WTC11 (cell line): ENCODE measurements at regions not wholly inside any gene's neighbourhood (a gene's known extent, or its start where the extent isn't known, plus 50 kb on each side); places are given as distances from the start of the nearest gene placed in this dataset.

ENCODE experiments used
- ATAC-seq: fragments of 200-7000 bp; cut with Tn5 transposase; 2 replicates; pipeline ENCODE4 v1.10.0; 2021; ENCODE audit warnings: mild to moderate bottlenecking, moderate library complexity
- CTCF ChIA-PET: fragments of 300-600 bp; sonication (Branson Sonifier 250); formaldehyde crosslinking; loops from one replicate; lab custom pipeline; 2021; ENCODE audit warnings: antibody characterized with exemption; lab: Charles Lee
- POLR2A ChIA-PET: fragments of 350-600 bp; sonication (Branson Sonifier 250); formaldehyde crosslinking; loops from one replicate; lab custom pipeline; 2021; ENCODE audit warnings: antibody characterized with exemption; lab: Charles Lee
- DNase-seq: peaks from one replicate; pipeline ENCODE4 v3.0.0; 2021; ENCODE audit warnings: low spot score
- H3K27ac Mint-ChIP-seq: 2 replicates; pipeline ENCODE4 v1.8.0; 2021; ENCODE audit warnings: mixed read lengths
- H3K27me3 Mint-ChIP-seq: 2 replicates; pipeline ENCODE4 v1.8.0; 2021; ENCODE audit warnings: low read depth, mild to moderate bottlenecking, moderate library complexity, mixed read lengths
- H3K36me3 Mint-ChIP-seq: 2 replicates; pipeline ENCODE4 v1.8.0; 2021; ENCODE audit warnings: mixed read lengths
- H3K4me1 Mint-ChIP-seq: 2 replicates; pipeline ENCODE4 v1.8.0; 2022; ENCODE audit warnings: mixed read lengths
- H3K4me3 Mint-ChIP-seq: 2 replicates; pipeline ENCODE4 v1.8.0; 2021; ENCODE audit warnings: mild to moderate bottlenecking, moderate library complexity, mixed read lengths
- H3K9me3 Mint-ChIP-seq: 2 replicates; pipeline ENCODE4 v1.8.0; 2021; ENCODE audit warnings: mixed read lengths
- ATF2 ChIP-seq: sonication (generic); formaldehyde crosslinking; IDR thresholded peaks from 2 replicates; pipeline ENCODE4 v1.8.1; 2022; ENCODE audit warnings: low read depth, missing genetic modification reagents, borderline replicate concordance
- CTCF ChIP-seq: fragments of 200-600 bp; IDR thresholded peaks from 2 replicates; pipeline ENCODE4 v1.8.0; 2022; ENCODE audit warnings: antibody characterized with exemption
- ELF4 ChIP-seq: sonication (generic); formaldehyde crosslinking; IDR thresholded peaks from 2 replicates; pipeline ENCODE4 v1.8.1; 2022; ENCODE audit warnings: low read depth, mild to moderate bottlenecking, moderate library complexity, missing genetic modification reagents
- EMX1 ChIP-seq: fragments of 250-450 bp; sonication (Bioruptor Pico); IDR thresholded peaks from 2 replicates; pipeline ENCODE4 v1.8.0; 2021; ENCODE audit warnings: mild to moderate bottlenecking
- ERG ChIP-seq: fragments of 250-450 bp; sonication (Bioruptor Pico); IDR thresholded peaks from 2 replicates; pipeline ENCODE4 v1.8.0; 2021; ENCODE audit warnings: mild to moderate bottlenecking
- ESRRA ChIP-seq: sonication (generic); formaldehyde crosslinking; IDR thresholded peaks from 2 replicates; pipeline ENCODE4 v1.8.1; 2022; ENCODE audit warnings: mild to moderate bottlenecking, missing genetic modification reagents, borderline replicate concordance
- FOXK1 ChIP-seq: sonication (generic); formaldehyde crosslinking; IDR thresholded peaks from 2 replicates; pipeline ENCODE4 v1.8.0; 2022; ENCODE audit warnings: mild to moderate bottlenecking, moderate library complexity, missing genetic modification reagents
- GTF2I ChIP-seq: fragments of 250-450 bp; sonication (Bioruptor Pico); conservative IDR thresholded peaks from 2 replicates; pipeline ENCODE4 v1.4.0; 2021; ENCODE audit warnings: mild to moderate bottlenecking
- IRF1 ChIP-seq: sonication (generic); formaldehyde crosslinking; IDR thresholded peaks from 2 replicates; pipeline ENCODE4 v1.8.0; 2023; ENCODE audit warnings: missing genetic modification reagents
- MXD4 ChIP-seq: fragments of 250-450 bp; sonication (Bioruptor Pico); IDR thresholded peaks from 2 replicates; pipeline ENCODE4 v1.8.0; 2021; ENCODE audit warnings: mild to moderate bottlenecking, moderate library complexity, borderline replicate concordance
- STAT6 ChIP-seq: sonication (generic); formaldehyde crosslinking; conservative IDR thresholded peaks from 2 replicates; pipeline ENCODE4 v1.8.1; 2023; ENCODE audit warnings: mild to moderate bottlenecking, low read depth, missing genetic modification reagents, moderate library complexity
- ZNF121 ChIP-seq: sonication (generic); formaldehyde crosslinking; IDR thresholded peaks from 2 replicates; pipeline ENCODE4 v1.8.0; 2023; ENCODE audit warnings: missing genetic modification reagents
- ZNF232 ChIP-seq: sonication (generic); formaldehyde crosslinking; IDR thresholded peaks from 2 replicates; pipeline ENCODE4 v1.8.0; 2022; ENCODE audit warnings: mild to moderate bottlenecking, missing genetic modification reagents
- ZNF317 ChIP-seq: sonication (generic); formaldehyde crosslinking; IDR thresholded peaks from 2 replicates; pipeline ENCODE4 v1.8.1; 2023; ENCODE audit warnings: low read depth, mild to moderate bottlenecking, moderate library complexity, missing genetic modification reagents, borderline replicate concordance
- ZNF416 ChIP-seq: fragments of 250-450 bp; sonication (Bioruptor Pico); IDR thresholded peaks from 2 replicates; pipeline ENCODE4 v1.9.0; 2021; ENCODE audit warnings: mild to moderate bottlenecking, inconsistent platforms
- TF ChIP-seq, protein P1 (sequence below): sonication (generic); formaldehyde crosslinking; IDR thresholded peaks from 2 replicates; pipeline ENCODE4 v1.8.1; 2023; ENCODE audit warnings: mild to moderate bottlenecking, missing genetic modification reagents, borderline replicate concordance
- TF ChIP-seq, protein P2 (sequence below): sonication (generic); formaldehyde crosslinking; IDR thresholded peaks from 2 replicates; pipeline ENCODE4 v1.8.0; 2022; ENCODE audit warnings: mild to moderate bottlenecking, missing genetic modification reagents
- TF ChIP-seq, protein P3 (sequence below): sonication (generic); formaldehyde crosslinking; IDR thresholded peaks from 2 replicates; pipeline ENCODE4 v1.8.0; 2023; ENCODE audit warnings: mild to moderate bottlenecking, missing genetic modification reagents

- no peak for TF ChIP-seq IRF1 (CRISPR knock-in tag)
- TF ChIP-seq, protein P1, sequence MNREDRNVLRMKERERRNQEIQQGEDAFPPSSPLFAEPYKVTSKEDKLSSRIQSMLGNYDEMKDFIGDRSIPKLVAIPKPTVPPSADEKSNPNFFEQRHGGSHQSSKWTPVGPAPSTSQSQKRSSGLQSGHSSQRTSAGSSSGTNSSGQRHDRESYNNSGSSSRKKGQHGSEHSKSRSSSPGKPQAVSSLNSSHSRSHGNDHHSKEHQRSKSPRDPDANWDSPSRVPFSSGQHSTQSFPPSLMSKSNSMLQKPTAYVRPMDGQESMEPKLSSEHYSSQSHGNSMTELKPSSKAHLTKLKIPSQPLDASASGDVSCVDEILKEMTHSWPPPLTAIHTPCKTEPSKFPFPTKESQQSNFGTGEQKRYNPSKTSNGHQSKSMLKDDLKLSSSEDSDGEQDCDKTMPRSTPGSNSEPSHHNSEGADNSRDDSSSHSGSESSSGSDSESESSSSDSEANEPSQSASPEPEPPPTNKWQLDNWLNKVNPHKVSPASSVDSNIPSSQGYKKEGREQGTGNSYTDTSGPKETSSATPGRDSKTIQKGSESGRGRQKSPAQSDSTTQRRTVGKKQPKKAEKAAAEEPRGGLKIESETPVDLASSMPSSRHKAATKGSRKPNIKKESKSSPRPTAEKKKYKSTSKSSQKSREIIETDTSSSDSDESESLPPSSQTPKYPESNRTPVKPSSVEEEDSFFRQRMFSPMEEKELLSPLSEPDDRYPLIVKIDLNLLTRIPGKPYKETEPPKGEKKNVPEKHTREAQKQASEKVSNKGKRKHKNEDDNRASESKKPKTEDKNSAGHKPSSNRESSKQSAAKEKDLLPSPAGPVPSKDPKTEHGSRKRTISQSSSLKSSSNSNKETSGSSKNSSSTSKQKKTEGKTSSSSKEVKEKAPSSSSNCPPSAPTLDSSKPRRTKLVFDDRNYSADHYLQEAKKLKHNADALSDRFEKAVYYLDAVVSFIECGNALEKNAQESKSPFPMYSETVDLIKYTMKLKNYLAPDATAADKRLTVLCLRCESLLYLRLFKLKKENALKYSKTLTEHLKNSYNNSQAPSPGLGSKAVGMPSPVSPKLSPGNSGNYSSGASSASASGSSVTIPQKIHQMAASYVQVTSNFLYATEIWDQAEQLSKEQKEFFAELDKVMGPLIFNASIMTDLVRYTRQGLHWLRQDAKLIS (CRISPR knock-in tag): no peak
- no peak for TF ChIP-seq CTCF
- TF ChIP-seq ZNF121 (CRISPR knock-in tag): no peak
- TF ChIP-seq, protein P2, sequence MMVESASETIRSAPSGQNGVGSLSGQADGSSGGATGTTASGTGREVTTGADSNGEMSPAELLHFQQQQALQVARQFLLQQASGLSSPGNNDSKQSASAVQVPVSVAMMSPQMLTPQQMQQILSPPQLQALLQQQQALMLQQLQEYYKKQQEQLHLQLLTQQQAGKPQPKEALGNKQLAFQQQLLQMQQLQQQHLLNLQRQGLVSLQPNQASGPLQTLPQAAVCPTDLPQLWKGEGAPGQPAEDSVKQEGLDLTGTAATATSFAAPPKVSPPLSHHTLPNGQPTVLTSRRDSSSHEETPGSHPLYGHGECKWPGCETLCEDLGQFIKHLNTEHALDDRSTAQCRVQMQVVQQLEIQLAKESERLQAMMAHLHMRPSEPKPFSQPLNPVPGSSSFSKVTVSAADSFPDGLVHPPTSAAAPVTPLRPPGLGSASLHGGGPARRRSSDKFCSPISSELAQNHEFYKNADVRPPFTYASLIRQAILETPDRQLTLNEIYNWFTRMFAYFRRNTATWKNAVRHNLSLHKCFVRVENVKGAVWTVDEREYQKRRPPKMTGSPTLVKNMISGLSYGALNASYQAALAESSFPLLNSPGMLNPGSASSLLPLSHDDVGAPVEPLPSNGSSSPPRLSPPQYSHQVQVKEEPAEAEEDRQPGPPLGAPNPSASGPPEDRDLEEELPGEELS (CRISPR knock-in tag): no peak
- TF ChIP-seq ELF4 (CRISPR knock-in tag): no peak
- no peak for TF ChIP-seq GTF2I (CRISPR knock-in tag)
- TF ChIP-seq MXD4 (CRISPR knock-in tag): no peak
- TF ChIP-seq ZNF317 (CRISPR knock-in tag): no peak
Measured at GRCh38 chr6:169379495-169380070, 125.9 kb upstream of the THBS2 start (continued).

DNA sequence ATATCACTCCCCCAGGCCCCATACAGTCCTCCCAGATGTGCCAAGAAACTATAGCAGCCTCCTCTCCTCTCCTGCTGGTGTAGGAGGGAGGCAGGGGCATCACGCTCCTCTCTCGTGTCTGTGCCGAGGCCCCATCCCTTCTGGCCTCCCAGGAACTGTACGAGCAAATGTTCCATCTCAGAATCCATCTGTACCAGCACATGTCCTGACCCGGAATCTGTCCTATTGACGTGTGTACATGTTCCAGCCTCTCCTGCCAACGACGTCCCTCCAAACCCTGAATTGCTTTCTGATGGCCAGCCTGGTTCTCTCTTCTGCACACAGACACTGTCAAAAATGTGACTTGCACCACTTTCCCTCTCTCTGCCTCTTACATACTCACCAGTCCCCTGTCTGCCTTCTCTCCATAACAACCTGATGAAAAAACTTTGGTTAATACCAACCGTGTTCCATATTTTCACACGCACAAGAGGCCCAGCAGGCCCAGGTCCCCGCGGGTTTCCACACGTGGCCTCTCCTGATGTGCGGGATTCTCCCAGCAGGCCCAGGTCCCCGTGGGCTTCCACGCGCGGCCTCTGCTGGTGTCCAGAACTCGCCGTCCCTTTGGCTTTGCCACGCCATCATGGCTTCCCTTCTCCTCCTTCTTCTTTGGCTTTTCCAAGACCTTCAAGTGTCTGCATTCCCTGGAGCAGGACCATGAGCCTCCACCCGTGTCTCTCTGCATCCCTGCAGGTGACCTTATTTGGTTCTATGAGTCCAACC is 125.2 kb upstream of the THBS2 start:
- POLR2A ChIA-PET: no interaction called here
- Mint-ChIP-seq H3K4me1 (no peaks in the 10 kb centered on the region), H3K27me3 (no peaks in the 10 kb centered on the region; the same call in 1 of the 2 replicates), H3K27ac (no peak overlapping the region), H3K36me3 (peaks cover 18% of the 10 kb centered on the region), H3K4me3 (no peak overlapping the region), H3K9me3 (peaks cover 45% of the 10 kb centered on the region)
- ATAC-seq (no peak), DNase-seq (no peak)
- CTCF ChIA-PET: no interaction called here
- TF ChIP-seq ESRRA (CRISPR knock-in tag) (no peak), STAT6 (CRISPR knock-in tag) (no peak), ZNF416 (CRISPR knock-in tag) (no peak), ATF2 (no peak), EMX1 (CRISPR knock-in tag) (no peak), ERG (CRISPR knock-in tag) (no peak), FOXK1 (CRISPR knock-in tag) (no peak), ZNF232 (CRISPR knock-in tag) (no peak)
- TF ChIP-seq, protein P3, sequence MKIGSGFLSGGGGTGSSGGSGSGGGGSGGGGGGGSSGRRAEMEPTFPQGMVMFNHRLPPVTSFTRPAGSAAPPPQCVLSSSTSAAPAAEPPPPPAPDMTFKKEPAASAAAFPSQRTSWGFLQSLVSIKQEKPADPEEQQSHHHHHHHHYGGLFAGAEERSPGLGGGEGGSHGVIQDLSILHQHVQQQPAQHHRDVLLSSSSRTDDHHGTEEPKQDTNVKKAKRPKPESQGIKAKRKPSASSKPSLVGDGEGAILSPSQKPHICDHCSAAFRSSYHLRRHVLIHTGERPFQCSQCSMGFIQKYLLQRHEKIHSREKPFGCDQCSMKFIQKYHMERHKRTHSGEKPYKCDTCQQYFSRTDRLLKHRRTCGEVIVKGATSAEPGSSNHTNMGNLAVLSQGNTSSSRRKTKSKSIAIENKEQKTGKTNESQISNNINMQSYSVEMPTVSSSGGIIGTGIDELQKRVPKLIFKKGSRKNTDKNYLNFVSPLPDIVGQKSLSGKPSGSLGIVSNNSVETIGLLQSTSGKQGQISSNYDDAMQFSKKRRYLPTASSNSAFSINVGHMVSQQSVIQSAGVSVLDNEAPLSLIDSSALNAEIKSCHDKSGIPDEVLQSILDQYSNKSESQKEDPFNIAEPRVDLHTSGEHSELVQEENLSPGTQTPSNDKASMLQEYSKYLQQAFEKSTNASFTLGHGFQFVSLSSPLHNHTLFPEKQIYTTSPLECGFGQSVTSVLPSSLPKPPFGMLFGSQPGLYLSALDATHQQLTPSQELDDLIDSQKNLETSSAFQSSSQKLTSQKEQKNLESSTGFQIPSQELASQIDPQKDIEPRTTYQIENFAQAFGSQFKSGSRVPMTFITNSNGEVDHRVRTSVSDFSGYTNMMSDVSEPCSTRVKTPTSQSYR (CRISPR knock-in tag): no peak
